GM12801 (cell line): ENCODE measurements at regions not wholly inside any gene's neighbourhood (a gene's known extent, or its start where the extent isn't known, plus 50 kb on each side); places are given as distances from the start of the nearest gene placed in this dataset.

Source experiments
- CTCF ChIP-seq: IDR thresholded peaks from one replicate; pipeline ENCODE4 v1.5.1; 2011; ENCODE audit warnings: control low read depth; ENCODE audit not compliant: insufficient read length; ENCODE audit errors: extremely low read depth

GRCh38 chr1:14487671-14488070 lies 110.8 kb upstream of the KAZN start:
- TF ChIP-seq CTCF, result no peak

- TF ChIP-seq CTCF, result no peak
Observed at GRCh38 chr1:14494911-14495310, 103.6 kb upstream of the KAZN start.

GRCh38 chr1:14495381-14495780 lies 103.1 kb upstream of the KAZN start:
- TF ChIP-seq CTCF, result no peak

GRCh38 chr1:14495996-14496395 lies 102.5 kb upstream of the KAZN start:
- TF ChIP-seq CTCF, result no peak

- TF ChIP-seq CTCF, result no peak
Observed at GRCh38 chr1:14498839-14499238, 99.6 kb upstream of the KAZN start.

GRCh38 chr1:14499312-14500040 lies 99.0 kb upstream of the KAZN start:
- no peak for TF ChIP-seq CTCF

- no peak for TF ChIP-seq CTCF
Observed at GRCh38 chr1:14500041-14500440, 98.4 kb upstream of the KAZN start.
